ENCODE measurements at regions not wholly inside any gene's neighbourhood (a gene's known extent, or its start where the extent isn't known, plus 50 kb on each side); places are given as distances from the start of the nearest gene placed in this dataset.

DNA sequence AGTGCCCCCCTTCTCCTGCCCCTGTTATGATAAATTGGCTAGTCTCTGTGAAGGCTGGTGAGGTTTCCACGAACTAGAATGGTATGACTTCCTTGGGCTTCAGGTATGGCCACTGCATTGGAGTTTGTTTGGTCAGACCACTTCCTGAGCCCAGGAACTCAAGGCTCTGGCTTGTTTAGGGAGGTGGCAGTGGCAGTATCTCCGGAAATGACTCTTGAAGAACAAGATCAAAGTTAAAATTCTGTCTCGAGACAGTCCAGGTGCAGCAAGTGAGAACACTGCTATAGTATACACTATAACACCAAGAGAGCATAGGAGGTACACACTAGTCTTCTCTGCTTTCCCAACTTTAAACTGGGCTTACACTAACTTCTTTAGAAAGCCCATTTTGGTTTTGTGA, 309.1 kb downstream of the KLF12 start:
- H3K79me1 ChIP-seq (ENCODE audit: low read depth in 1 of 2, low read length in 2 of 2), result peaks cover 9 to 17% of the 10 kb centered on the region in 2 experiments
- DNase-seq (no peak), ATAC-seq (ENCODE audit: low read depth) (no peak)
- dilution Hi-C loops (cut with HindIII; ENCODE audit: low sequenced_read_pairs, unreplicated experiment), result no loop called here
- no peak overlapping the region for H2BK20ac ChIP-seq (ENCODE audit: low read depth, low read length)
- no peak overlapping the region for H3K23ac ChIP-seq (ENCODE audit: low read depth, low read length)
- no peak overlapping the region for H3K56ac ChIP-seq (ENCODE audit: extremely low read depth, insufficient read depth, low read length)
- intact Hi-C loops (cut with micrococcal nuclease), result no loop called here
- H4K5ac ChIP-seq (ENCODE audit: low read depth, low read length), result no peak overlapping the region
- no peaks in the 10 kb centered on the region for H4K20me1 ChIP-seq (ENCODE audit: insufficient read depth, low read length)
- no peaks in the 10 kb centered on the region for H3K9me3 ChIP-seq (ENCODE audit: control insufficient read depth, insufficient read depth, low read length)
- no peaks in the 10 kb centered on the region for H3K27me3 ChIP-seq (ENCODE audit: control insufficient read depth, insufficient read depth, low read length)
- H4K91ac ChIP-seq (ENCODE audit: insufficient read depth, low read depth, low read length), result no peak overlapping the region
- H3K9me1 ChIP-seq (ENCODE audit: insufficient read depth, low read length), result no peaks in the 10 kb centered on the region; the same call in 1 of the 2 replicates
- no peak overlapping the region for H3K4me2 ChIP-seq (ENCODE audit: low read depth, low read length)
- no peak overlapping the region for H3K4ac ChIP-seq (ENCODE audit: low read depth, low read length)
- H3K4me1 ChIP-seq (ENCODE audit: control insufficient read depth, insufficient read depth, low read length), result no peaks in the 10 kb centered on the region
- no peak overlapping the region for H2AFZ ChIP-seq (replicated peaks; ENCODE audit: low read length, poor library complexity)
- ChIA-PET POLR2A (ENCODE audit: unreplicated experiment) (no interaction called here), CTCF (no interaction called here)
- in situ Hi-C loops (cut with MboI; ENCODE audit: low sequenced_read_pairs), result loop anchor here (25.0 kb wide), 1 partner anchor 462 kb away; no protein-coding TSS in a partner anchor
- no peak overlapping the region for H2BK15ac ChIP-seq (ENCODE audit: low read depth, low read length)
- H3K14ac ChIP-seq (replicated peaks; ENCODE audit: low read depth, low read length), result no peak overlapping the region
- no TSS peak for BruUV-seq (replicated peaks)
- H3K9ac ChIP-seq (ENCODE audit: low read depth, low read length), result no peak overlapping the region
- no CpG with 5 or more reads among the region's 3 CpGs for WGBS, 2 experiments (ENCODE audit: extremely low coverage in 2 of 2, insufficient read length in 1 of 2)
- H3K18ac ChIP-seq (ENCODE audit: low read depth, low read length), result no peak overlapping the region
- no peak overlapping the region for H2AK5ac ChIP-seq (ENCODE audit: low read depth, low read length)
- H2AK9ac ChIP-seq (replicated peaks; ENCODE audit: low read depth, low read length, poor library complexity), result no peak overlapping the region
- H3K36me3 ChIP-seq (ENCODE audit: control insufficient read depth, insufficient read depth, low read length), result peaks cover 1% of the 10 kb centered on the region; the same call in 1 of the 2 replicates
- no peak overlapping the region for H4K8ac ChIP-seq (ENCODE audit: low read depth in 2 of 2, low read length in 2 of 2)
- H2BK120ac ChIP-seq (ENCODE audit: low read depth, low read length), result no peak overlapping the region
- H3K27ac ChIP-seq (ENCODE audit: insufficient read depth, low read length), result no peak overlapping the region
- TF ChIP-seq MAZ (IDR thresholded peaks at IDR 0.05; ENCODE audit: borderline replicate concordance, low read depth, low read length) (no peak), MAFK (IDR thresholded peaks at IDR 0.05; ENCODE audit: low read depth, low read length) (no peak), CHD1 (IDR thresholded peaks at IDR 0.05; ENCODE audit: low read depth, low read length) (no peak), CEBPB (IDR thresholded peaks at IDR 0.05; ENCODE audit: low read depth, low read length) (no peak), MXI1 (IDR thresholded peaks at IDR 0.05; ENCODE audit: borderline replicate concordance, low read depth, low read length) (no peak), RAD21 (IDR thresholded peaks at IDR 0.05; ENCODE audit: low read length) (no peak), FOS (IDR thresholded peaks at IDR 0.05; ENCODE audit: low read depth, low read length) (no peak), POLR2A (IDR thresholded peaks at IDR 0.05; ENCODE audit: low read depth, low read length) (no peak), SMC3 (IDR thresholded peaks at IDR 0.05; ENCODE audit: low read depth, low read length) (no peak), RFX5 (IDR thresholded peaks at IDR 0.05; ENCODE audit: low read depth, low read length) (no peak), RCOR1 (IDR thresholded peaks at IDR 0.05; ENCODE audit: insufficient replicate concordance, low read length) (no peak), BHLHE40 (IDR thresholded peaks at IDR 0.05; ENCODE audit: low read depth, low read length) (no peak), NFE2L2 (IDR thresholded peaks at IDR 0.05; ENCODE audit: low read depth, low read length) (no peak)
- TF ChIP-seq, protein P1, sequence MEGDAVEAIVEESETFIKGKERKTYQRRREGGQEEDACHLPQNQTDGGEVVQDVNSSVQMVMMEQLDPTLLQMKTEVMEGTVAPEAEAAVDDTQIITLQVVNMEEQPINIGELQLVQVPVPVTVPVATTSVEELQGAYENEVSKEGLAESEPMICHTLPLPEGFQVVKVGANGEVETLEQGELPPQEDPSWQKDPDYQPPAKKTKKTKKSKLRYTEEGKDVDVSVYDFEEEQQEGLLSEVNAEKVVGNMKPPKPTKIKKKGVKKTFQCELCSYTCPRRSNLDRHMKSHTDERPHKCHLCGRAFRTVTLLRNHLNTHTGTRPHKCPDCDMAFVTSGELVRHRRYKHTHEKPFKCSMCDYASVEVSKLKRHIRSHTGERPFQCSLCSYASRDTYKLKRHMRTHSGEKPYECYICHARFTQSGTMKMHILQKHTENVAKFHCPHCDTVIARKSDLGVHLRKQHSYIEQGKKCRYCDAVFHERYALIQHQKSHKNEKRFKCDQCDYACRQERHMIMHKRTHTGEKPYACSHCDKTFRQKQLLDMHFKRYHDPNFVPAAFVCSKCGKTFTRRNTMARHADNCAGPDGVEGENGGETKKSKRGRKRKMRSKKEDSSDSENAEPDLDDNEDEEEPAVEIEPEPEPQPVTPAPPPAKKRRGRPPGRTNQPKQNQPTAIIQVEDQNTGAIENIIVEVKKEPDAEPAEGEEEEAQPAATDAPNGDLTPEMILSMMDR (conservative IDR thresholded peaks at IDR 0.05; ENCODE audit: low read depth, low read length), result no peak
- TF ChIP-seq, protein P2, sequence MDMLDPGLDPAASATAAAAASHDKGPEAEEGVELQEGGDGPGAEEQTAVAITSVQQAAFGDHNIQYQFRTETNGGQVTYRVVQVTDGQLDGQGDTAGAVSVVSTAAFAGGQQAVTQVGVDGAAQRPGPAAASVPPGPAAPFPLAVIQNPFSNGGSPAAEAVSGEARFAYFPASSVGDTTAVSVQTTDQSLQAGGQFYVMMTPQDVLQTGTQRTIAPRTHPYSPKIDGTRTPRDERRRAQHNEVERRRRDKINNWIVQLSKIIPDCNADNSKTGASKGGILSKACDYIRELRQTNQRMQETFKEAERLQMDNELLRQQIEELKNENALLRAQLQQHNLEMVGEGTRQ (IDR thresholded peaks at IDR 0.05; ENCODE audit: low read depth, low read length), result no peak
- TF ChIP-seq, protein P3, sequence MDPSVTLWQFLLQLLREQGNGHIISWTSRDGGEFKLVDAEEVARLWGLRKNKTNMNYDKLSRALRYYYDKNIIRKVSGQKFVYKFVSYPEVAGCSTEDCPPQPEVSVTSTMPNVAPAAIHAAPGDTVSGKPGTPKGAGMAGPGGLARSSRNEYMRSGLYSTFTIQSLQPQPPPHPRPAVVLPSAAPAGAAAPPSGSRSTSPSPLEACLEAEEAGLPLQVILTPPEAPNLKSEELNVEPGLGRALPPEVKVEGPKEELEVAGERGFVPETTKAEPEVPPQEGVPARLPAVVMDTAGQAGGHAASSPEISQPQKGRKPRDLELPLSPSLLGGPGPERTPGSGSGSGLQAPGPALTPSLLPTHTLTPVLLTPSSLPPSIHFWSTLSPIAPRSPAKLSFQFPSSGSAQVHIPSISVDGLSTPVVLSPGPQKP (IDR thresholded peaks at IDR 0.05; ENCODE audit: borderline replicate concordance, low read depth, low read length), result no peak
- no peak overlapping the region for H2BK5ac ChIP-seq (ENCODE audit: low read depth, low read length, poor library complexity, severe bottlenecking)
- H3K4me3 ChIP-seq (ENCODE audit: insufficient read depth, low read depth, low read length), result no peak overlapping the region
